GM12878 (cell line): ENCODE measurements at regions not wholly inside any gene's neighbourhood (a gene's known extent, or its start where the extent isn't known, plus 50 kb on each side); places are given as distances from the start of the nearest gene placed in this dataset.

Experiments
- BHLHE40 ChIP-seq, 2 experiments: fragments of 450-650 bp in 1 of 2; IDR thresholded peaks; 2 replicates each; pipeline ENCODE4 v1.6.1; 2011 to 2017; ENCODE audit warnings: low read depth in 2 of 2, borderline replicate concordance in 1 of 2, improper control_type of control experiment in 1 of 2, low read length in 1 of 2, mild to moderate bottlenecking in 1 of 2
- ETV6 ChIP-seq, 2 experiments: fragments of 450-650 bp in 1 of 2; IDR thresholded peaks in 1 of 2; conservative IDR thresholded peaks in 1 of 2; 2 replicates each; pipeline ENCODE4 v1.6.1; 2014; ENCODE audit warnings: antibody characterized with exemption in 1 of 2, borderline replicate concordance in 1 of 2, low read depth in 1 of 2, mild to moderate bottlenecking in 1 of 2, moderate library complexity in 1 of 2
- EZH2 ChIP-seq: IDR thresholded peaks from 2 replicates; pipeline ENCODE4 v1.6.1; 2012; ENCODE audit warnings: low read depth, mild to moderate bottlenecking, control low read depth, inconsistent platforms, low read length, borderline replicate concordance; ENCODE audit not compliant: control insufficient read depth
- GABPA ChIP-seq: IDR thresholded peaks from 2 replicates; pipeline ENCODE4 v1.6.1; 2014; ENCODE audit warnings: antibody characterized with exemption, low read depth, mild to moderate bottlenecking, inconsistent platforms
- IRF3 ChIP-seq: fragments of 450-650 bp; IDR thresholded peaks from 2 replicates; pipeline ENCODE4 v1.6.1; 2014; ENCODE audit warnings: mild to moderate bottlenecking
- LARP7 ChIP-seq: fragments of 450-650 bp; IDR thresholded peaks from 2 replicates; pipeline ENCODE4 v1.6.1; 2017; ENCODE audit warnings: mild to moderate bottlenecking
- POLR2A ChIP-seq: IDR thresholded peaks from 2 replicates; pipeline ENCODE4 v1.6.1; 2011; ENCODE audit warnings: low read depth, mild to moderate bottlenecking, low read length
- PRDM15 ChIP-seq: fragments of 450-650 bp; formaldehyde crosslinking; IDR thresholded peaks from 2 replicates; pipeline ENCODE4 v1.4.0; 2020; ENCODE audit warnings: mild to moderate bottlenecking, moderate library complexity
- TCF7 ChIP-seq: IDR thresholded peaks from 2 replicates; pipeline ENCODE4 v1.6.1; 2014; ENCODE audit warnings: antibody characterized with exemption, borderline replicate concordance

GRCh38 chr6:137977814-137978213 is 110.8 kb downstream of the TNFAIP3 start (continued):
- TF ChIP-seq LARP7 (no peak), POLR2A (no peak), EZH2 (no peak), ETV6 (conservative IDR thresholded peaks at IDR 0.05 in 1 of 2, IDR thresholded peaks at IDR 0.05 in 1 of 2; ENCODE audit: borderline replicate concordance in 1 of 2, low read depth in 1 of 2) (no peak), PRDM15 (CRISPR knock-in tag) (no peak), GABPA (no peak), BHLHE40 (IDR thresholded peaks at IDR 0.05; ENCODE audit: borderline replicate concordance in 1 of 2, low read depth in 2 of 2, low read length in 1 of 2) (no peak), TCF7 (no peak), IRF3 (no peak)
